IPS-11a (cell line): ENCODE measurements at regions not wholly inside any gene's neighbourhood (a gene's known extent, or its start where the extent isn't known, plus 50 kb on each side); places are given as distances from the start of the nearest gene placed in this dataset.

Source experiments
- H3K4me3 ChIP-seq: one replicate; pipeline ENCODE4 v1.5.1; 2013; ENCODE audit warnings: low read depth, low read length, control low read depth

DNA sequence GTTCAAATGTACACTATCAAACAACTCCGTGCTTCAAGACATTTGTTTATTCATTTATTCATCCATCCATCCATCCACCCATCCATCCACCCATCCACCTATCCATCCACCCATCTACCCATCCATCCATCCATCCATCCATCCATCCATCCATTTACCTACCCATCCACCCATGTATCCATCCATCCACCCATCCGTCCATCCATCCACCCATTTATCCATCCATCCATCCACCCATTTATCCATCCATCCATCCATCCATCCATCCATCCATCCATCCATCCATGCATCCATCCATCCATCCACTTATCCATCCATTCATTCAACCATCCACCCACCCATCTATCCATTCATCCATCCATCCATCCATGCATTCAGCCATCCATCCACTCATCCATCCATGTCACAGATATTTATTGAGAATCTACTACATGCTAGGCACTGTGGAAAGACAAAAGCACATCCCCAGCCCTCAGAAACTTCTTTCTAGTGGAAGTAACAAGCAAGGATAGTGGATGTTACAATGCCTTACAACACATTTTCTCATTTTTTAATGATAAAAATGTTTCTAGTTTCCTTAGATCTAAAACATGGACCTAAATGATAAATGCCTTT, 237.6 kb downstream of the ZNF536 start:
- no peak overlapping the region for H3K4me3 ChIP-seq

DNA sequence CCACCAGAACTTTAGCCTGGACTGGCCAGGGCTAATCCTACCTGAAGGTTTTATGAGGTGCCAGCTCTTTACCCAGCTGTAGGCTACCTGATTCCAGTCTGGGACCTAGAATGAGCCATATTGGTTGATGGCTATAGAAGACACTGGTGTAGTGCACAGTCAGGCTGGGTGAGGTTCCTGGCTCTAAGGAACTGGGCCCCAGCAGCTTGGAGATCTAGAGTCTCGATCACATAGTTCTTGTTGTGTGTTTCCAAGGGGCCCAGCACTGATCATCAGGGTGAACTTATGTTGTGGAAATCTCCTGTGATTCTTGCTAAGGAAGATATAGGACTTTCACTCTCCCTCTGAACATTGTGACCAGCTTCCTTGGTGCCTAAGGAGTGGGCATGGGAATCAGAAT, 236.3 kb downstream of the ZNF536 start:
- no peak overlapping the region for H3K4me3 ChIP-seq
